ENCODE measurements at regions not wholly inside any gene's neighbourhood (a gene's known extent, or its start where the extent isn't known, plus 50 kb on each side); places are given as distances from the start of the nearest gene placed in this dataset.
A peak's percentile ranks its signal among the peaks of the same experiment; 100 is the strongest.

DNA sequence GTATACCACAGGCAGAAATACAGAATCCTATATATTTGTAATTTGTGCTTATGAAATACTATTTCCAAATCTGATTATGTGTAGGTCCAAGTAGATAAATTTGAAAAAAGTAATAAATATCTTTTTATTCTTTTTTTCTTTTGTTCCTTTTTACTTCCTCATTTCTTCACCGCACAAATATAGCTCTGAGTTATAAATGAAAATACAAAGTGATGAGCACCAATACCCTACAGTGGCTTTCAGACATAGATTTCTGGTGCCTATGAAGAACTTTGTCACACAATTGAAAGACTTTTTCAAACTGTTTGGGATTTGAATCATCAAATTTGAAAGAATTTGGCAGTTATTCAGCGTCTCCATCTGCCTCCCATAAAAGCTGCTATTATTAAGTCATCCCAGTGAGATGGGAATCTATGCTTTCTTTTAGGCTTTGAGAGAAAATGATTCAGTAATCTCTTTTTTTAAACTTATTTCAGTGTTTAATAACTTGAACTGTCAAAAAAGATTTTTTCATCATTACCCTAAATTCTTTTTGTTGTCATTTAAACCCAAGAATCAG is 363.6 kb upstream of the GOLIM4 start:
- no peaks in the 10 kb centered on the region for H3K36me3 ChIP-seq
- no peak for TF ChIP-seq CTCF (IDR thresholded peaks at IDR 0.05)
- intact Hi-C loops (cut with DNase I): no loop called here
- ATAC-seq: no peak
- no peak overlapping the region for H3K4me3 ChIP-seq
- no peaks in the 10 kb centered on the region for H3K4me1 ChIP-seq
- H3K9me3 ChIP-seq: no peaks in the 10 kb centered on the region
- no peak overlapping the region for H3K27ac ChIP-seq
- no peaks in the 10 kb centered on the region for H3K27me3 ChIP-seq
- peak in 2 of 4 donors; percentile 28 for DNase-seq

DNA sequence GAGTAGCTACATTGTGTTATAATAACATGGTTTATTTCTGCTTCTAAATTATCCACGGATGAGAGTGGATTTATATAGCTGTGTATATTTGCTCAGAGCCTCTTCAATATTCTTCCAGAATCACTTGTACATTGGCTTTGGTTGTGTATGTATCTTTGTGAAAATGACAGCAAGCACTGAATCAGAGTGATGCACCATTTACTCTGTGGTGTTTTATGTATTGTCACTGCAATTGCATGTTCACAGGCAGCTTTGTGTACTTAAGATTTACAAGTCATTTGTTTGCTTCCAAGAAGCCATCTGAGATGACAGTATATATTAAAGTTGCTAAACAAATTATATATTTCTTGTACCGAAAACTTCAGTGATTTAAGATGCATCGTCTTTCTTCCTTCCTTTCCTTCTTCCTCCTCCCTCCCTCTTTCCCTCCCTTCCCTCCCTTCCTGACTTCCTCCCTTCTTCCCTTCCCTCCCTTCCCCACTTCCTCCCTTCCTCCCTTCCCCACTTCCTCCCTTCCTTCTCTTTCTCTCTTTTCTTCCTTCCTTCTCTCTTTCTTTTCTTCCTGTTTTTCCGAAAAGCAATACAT is 362.3 kb upstream of the GOLIM4 start:
- ATAC-seq (no peak), DNase-seq (no peak)
- no peaks in the 10 kb centered on the region for H3K4me1 ChIP-seq
- H3K27me3 ChIP-seq: no peaks in the 10 kb centered on the region
- no peak overlapping the region for H3K4me3 ChIP-seq
- H3K27ac ChIP-seq: no peak overlapping the region
- TF ChIP-seq CTCF (IDR thresholded peaks at IDR 0.05): no peak
- no peaks in the 10 kb centered on the region for H3K9me3 ChIP-seq
- H3K36me3 ChIP-seq: no peaks in the 10 kb centered on the region
- intact Hi-C loops (cut with DNase I): no loop called here

DNA sequence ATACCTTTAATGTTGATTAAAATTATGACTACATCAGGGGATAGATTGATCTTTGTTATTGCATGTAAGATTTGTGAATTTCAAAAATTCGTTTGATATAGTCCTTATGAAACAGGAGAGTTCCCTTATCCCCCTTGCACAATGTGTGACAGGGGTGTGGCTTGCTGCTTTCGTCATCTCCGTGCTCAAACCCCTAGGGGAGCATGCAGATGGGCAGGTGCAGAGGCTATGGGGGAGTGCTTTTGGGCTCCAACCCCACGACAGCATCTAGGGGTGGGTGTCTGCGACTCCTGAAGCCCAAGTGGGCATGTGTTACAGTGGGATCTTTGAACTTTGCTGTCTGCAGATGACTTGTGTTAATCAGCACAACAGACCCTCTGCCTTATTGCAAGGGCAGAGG is 360.1 kb upstream of the GOLIM4 start:
- DNase-seq (no peak), ATAC-seq (no peak)
- Histone ChIP-seq H3K4me3 (no peak overlapping the region), H3K36me3 (no peaks in the 10 kb centered on the region), H3K27ac (no peak overlapping the region), H3K27me3 (no peaks in the 10 kb centered on the region), H3K9me3 (no peaks in the 10 kb centered on the region), H3K4me1 (no peaks in the 10 kb centered on the region)
- no peak for TF ChIP-seq CTCF (IDR thresholded peaks at IDR 0.05)
- intact Hi-C loops (cut with DNase I): no loop called here

DNA sequence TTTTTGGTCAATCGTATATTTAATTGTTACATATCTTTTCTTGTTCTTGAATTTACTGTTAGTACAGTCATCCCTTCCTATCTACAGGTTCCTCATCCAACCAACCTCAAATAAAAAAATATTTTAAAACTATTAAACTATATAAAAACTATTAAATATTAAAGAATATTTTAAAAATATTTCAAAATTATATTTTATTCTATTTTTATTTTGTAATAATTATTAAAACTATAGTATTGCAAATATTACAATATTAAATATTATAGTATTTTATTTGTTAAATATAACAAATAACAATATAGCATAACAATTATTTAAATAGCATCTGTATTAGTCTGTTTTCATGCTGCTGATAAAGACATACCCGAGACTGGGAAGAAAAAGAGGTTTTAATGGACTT is 357.9 kb upstream of the GOLIM4 start:
- Histone ChIP-seq H3K9me3 (no peaks in the 10 kb centered on the region), H3K4me1 (no peaks in the 10 kb centered on the region), H3K27me3 (no peaks in the 10 kb centered on the region), H3K36me3 (no peaks in the 10 kb centered on the region), H3K27ac (no peak overlapping the region), H3K4me3 (no peak overlapping the region)
- no peak for TF ChIP-seq CTCF (IDR thresholded peaks at IDR 0.05)
- intact Hi-C loops (cut with DNase I): no loop called here
- DNase-seq (no peak), ATAC-seq (no peak)

DNA sequence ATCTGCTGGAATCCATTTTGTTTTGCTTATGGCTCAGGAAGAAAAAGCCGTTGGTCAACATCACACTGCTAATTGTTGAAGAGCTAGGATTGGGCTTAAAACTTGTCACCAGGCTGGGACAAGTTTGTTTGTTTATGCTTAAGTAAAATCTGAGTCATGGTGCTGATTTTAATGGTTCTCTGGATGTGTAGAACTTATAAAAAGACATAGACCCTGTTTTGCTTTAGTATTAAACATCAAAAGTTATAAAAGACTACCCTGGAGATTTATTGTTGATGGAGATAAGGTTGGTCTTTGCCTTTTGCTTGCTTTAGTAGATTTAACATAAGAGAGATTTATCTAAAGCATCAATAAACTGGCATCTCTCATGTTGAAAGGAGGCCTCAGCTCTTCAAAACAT is 348.2 kb upstream of the GOLIM4 start:
- TF ChIP-seq CTCF (IDR thresholded peaks at IDR 0.05): no peak
- H3K9me3 ChIP-seq: no peaks in the 10 kb centered on the region
- ATAC-seq: no peak

More for the DNA sequence above, 348.2 kb upstream of the GOLIM4 start:
- no peaks in the 10 kb centered on the region for H3K4me1 ChIP-seq
- no peaks in the 10 kb centered on the region for H3K27me3 ChIP-seq
- DNase-seq: no peak
- intact Hi-C loops (cut with DNase I): no loop called here
- no peak overlapping the region for H3K4me3 ChIP-seq
- no peak overlapping the region for H3K27ac ChIP-seq
- no peaks in the 10 kb centered on the region for H3K36me3 ChIP-seq

Data from left lung (tissue), 4 donors.